K562 (cell line): ENCODE measurements at regions not wholly inside any gene's neighbourhood (a gene's known extent, or its start where the extent isn't known, plus 50 kb on each side); places are given as distances from the start of the nearest gene placed in this dataset.

Source experiments
- ATAC-seq: fragments of 200-7000 bp; cut with Tn5 transposase; 3 replicates; pipeline ENCODE4 v1.9.1; 2020; ENCODE audit warnings: moderate library complexity
- BruUV-seq: library from RNA; stranded (reverse); fragments of 400-500 nt; replicated peaks from 2 replicates; lab custom pipeline; 2021; lab: Mats Ljungman, UMichigan
- CTCF ChIA-PET: fragments of 300-600 bp; formaldehyde crosslinking; extraction: SDS; loops from one replicate; lab custom pipeline; 2021; ENCODE audit warnings: low intra/inter-chr PET ratio; lab: Yijun Ruan, JAX
- POLR2A ChIA-PET: fragments of 300-600, 350-650 bp; sonication (Branson Sonifier 250); formaldehyde crosslinking; extraction: SDS; loops from one replicate; lab custom pipeline; 2021; ENCODE audit warnings: antibody characterized with exemption, inconsistent platforms; lab: Yijun Ruan, JAX
- DNase-seq, 4 experiments: peaks; one replicate each; pipeline versions ENCODE4 v3.0.0 to v3.0.0-alpha.2; 2011 to 2018; ENCODE audit warnings: low spot score in 3 of 4, mixed read lengths in 3 of 4; ENCODE audit errors: extremely low read depth in 1 of 4
- FAIRE-seq: peaks from 2 replicates; lab custom pipeline; 2011; peaks lifted over from hg19 to GRCh38; lab: Jason Lieb, UNC
- H2AFZ ChIP-seq: 2 replicates; pipeline ENCODE4 v1.6.0; 2011; ENCODE audit warnings: low read depth, low read length, control low read depth, inconsistent platforms
- H3K27ac ChIP-seq: fragments of 200-600 bp; 3 replicates; pipeline ENCODE4 v1.8.0; 2011; ENCODE audit warnings: low read depth, mild to moderate bottlenecking, control low read depth, inconsistent platforms, low read length, moderate library complexity, mixed read lengths; ENCODE audit errors: extremely low read depth
- H3K27me3 ChIP-seq, 2 experiments: fragments of 300-600 bp in 1 of 2; 2 replicates in 1 of 2; 3 replicates in 1 of 2; pipeline versions ENCODE4 v1.6.0 to v1.8.0; 2011; ENCODE audit warnings: inconsistent platforms in 2 of 2, low read length in 2 of 2, mild to moderate bottlenecking in 1 of 2, mixed read lengths in 1 of 2, moderate library complexity in 1 of 2; ENCODE audit not compliant: control insufficient read depth in 2 of 2, insufficient read depth in 2 of 2
- H3K36me3 ChIP-seq: fragments of 300-600 bp; 3 replicates; pipeline ENCODE4 v1.8.0; 2011; ENCODE audit warnings: mild to moderate bottlenecking, low read length, inconsistent platforms; ENCODE audit not compliant: control insufficient read depth, insufficient read depth
- H3K4me1 ChIP-seq, 2 experiments: fragments of 200-600 bp in 1 of 2; replicated peaks in 1 of 2; 2 replicates in 1 of 2; 3 replicates in 1 of 2; pipeline versions ENCODE4 v1.5.1 to v1.8.0; 2011; ENCODE audit warnings: inconsistent platforms in 2 of 2, low read length in 2 of 2, mild to moderate bottlenecking in 1 of 2, mixed read lengths in 1 of 2, moderate library complexity in 1 of 2; ENCODE audit not compliant: control insufficient read depth in 2 of 2, insufficient read depth in 2 of 2
- H3K4me2 ChIP-seq: 2 replicates; pipeline ENCODE4 v1.6.1; 2011; ENCODE audit warnings: low read length, control low read depth, inconsistent platforms, mixed read lengths; ENCODE audit not compliant: insufficient read depth
- H3K4me3 ChIP-seq: fragments of 200-600 bp; sonication (generic), shearing (Covaris generic); 2 replicates; pipeline ENCODE4 v1.5.1; 2016; ENCODE audit warnings: control low read depth, inconsistent platforms
- H3K79me2 ChIP-seq: fragments of 200-600 bp; 3 replicates; pipeline ENCODE4 v1.8.0; 2011; ENCODE audit warnings: low read length, inconsistent platforms; ENCODE audit not compliant: control insufficient read depth, insufficient read depth
- H3K9ac ChIP-seq, 2 experiments: 2 replicates each; pipeline versions ENCODE4 v1.6.0 to v1.6.1; 2011; ENCODE audit warnings: low read depth in 2 of 2, low read length in 2 of 2, control low read depth in 1 of 2, inconsistent platforms in 1 of 2, mild to moderate bottlenecking in 1 of 2, mixed read lengths in 1 of 2; ENCODE audit not compliant: insufficient read depth in 1 of 2
- H3K9me1 ChIP-seq: one replicate; pipeline ENCODE4 v1.6.0; 2011; ENCODE audit warnings: inconsistent platforms, mild to moderate bottlenecking, low read length, moderate library complexity; ENCODE audit not compliant: control insufficient read depth, insufficient read depth
- H3K9me3 ChIP-seq: replicated peaks from 2 replicates; pipeline ENCODE4 v1.5.1; 2011; ENCODE audit warnings: low read depth, low read length, inconsistent platforms; ENCODE audit not compliant: control insufficient read depth, insufficient read depth
- H4K20me1 ChIP-seq: replicated peaks from 2 replicates; pipeline ENCODE4 v1.6.1; 2011; ENCODE audit warnings: low read length, inconsistent platforms, mixed read lengths; ENCODE audit not compliant: control insufficient read depth, insufficient read depth
- KLF16 ChIP-seq: IDR thresholded peaks from 2 replicates; pipeline ENCODE4 v1.6.1; 2016; ENCODE audit warnings: antibody characterized with exemption
- MCM5 ChIP-seq: fragments of 450-650 bp; IDR thresholded peaks from 2 replicates; pipeline ENCODE4 v1.6.1; 2016; ENCODE audit warnings: low read depth
- POLR2A ChIP-seq: fragments of 450-650 bp; conservative IDR thresholded peaks from 2 replicates; pipeline ENCODE4 v1.6.1; 2016
- WHSC1 ChIP-seq: IDR thresholded peaks from one replicate; pipeline ENCODE4 v1.6.1; 2012; ENCODE audit warnings: low read length, control low read depth, inconsistent platforms
- WGBS: fragments of 100-300 bp; shearing (Covaris generic); methylation state at CpG from one replicate; pipeline ENCODE4 v1.1.6; 2016; ENCODE audit warnings: low coverage, mixed read lengths; ENCODE audit not compliant: insufficient coverage; ENCODE audit errors: missing lambda C conversion rate; 5-methylcytosine and 5-hydroxymethylcytosine counted together
- in situ Hi-C: fragments of 300-500 bp; cut with MboI; formaldehyde crosslinking; loops from 4 replicates; pipeline ENCODE4 v1.15.0; 2018; ENCODE audit warnings: inconsistent platforms, mixed read lengths
- intact Hi-C: fragments of 100-400 bp; cut with micrococcal nuclease; formaldehyde crosslinking; loops from 2 replicates; pipeline ENCODE4 v1.14.2; 2022
- TF ChIP-seq, protein P1 (sequence below): fragments of 250-450 bp; sonication (Bioruptor Pico); IDR thresholded peaks from 2 replicates; pipeline ENCODE4 v1.5.0; 2021
- TF ChIP-seq, protein P2 (sequence below): sonication (generic); formaldehyde crosslinking; IDR thresholded peaks from 2 replicates; pipeline ENCODE4 v1.8.0; 2022; ENCODE audit warnings: mild to moderate bottlenecking, missing genetic modification reagents
- TF ChIP-seq, protein P3 (sequence below): fragments of 250-450 bp; sonication (Bioruptor Pico); IDR thresholded peaks from 2 replicates; pipeline ENCODE4 v1.8.0; 2022; ENCODE audit warnings: moderate library complexity, mild to moderate bottlenecking, inconsistent platforms

- Histone ChIP-seq H3K4me2 (no peak overlapping the region), H3K9me3 (no peaks in the 10 kb centered on the region), H3K36me3 (no peaks in the 10 kb centered on the region), H3K27me3 (no peaks in the 10 kb centered on the region), H3K79me2 (no peaks in the 10 kb centered on the region), H3K4me1 (no peaks in the 10 kb centered on the region), H3K9me1 (no peaks in the 10 kb centered on the region), H3K4me3 (no peak overlapping the region), H3K27ac (no peak overlapping the region)
- CTCF ChIA-PET, result no interaction called here
- BruUV-seq, result no TSS peak
- intact Hi-C loops, result no loop called here
- ATAC-seq (no peak), DNase-seq (no peak), FAIRE-seq (no peak)
- WGBS, result 0% methylated on average over 5 of the region's 5 CpGs
- TF ChIP-seq WHSC1 (no peak), KLF16 (no peak), POLR2A (no peak), MCM5 (no peak)
- TF ChIP-seq, protein P1, sequence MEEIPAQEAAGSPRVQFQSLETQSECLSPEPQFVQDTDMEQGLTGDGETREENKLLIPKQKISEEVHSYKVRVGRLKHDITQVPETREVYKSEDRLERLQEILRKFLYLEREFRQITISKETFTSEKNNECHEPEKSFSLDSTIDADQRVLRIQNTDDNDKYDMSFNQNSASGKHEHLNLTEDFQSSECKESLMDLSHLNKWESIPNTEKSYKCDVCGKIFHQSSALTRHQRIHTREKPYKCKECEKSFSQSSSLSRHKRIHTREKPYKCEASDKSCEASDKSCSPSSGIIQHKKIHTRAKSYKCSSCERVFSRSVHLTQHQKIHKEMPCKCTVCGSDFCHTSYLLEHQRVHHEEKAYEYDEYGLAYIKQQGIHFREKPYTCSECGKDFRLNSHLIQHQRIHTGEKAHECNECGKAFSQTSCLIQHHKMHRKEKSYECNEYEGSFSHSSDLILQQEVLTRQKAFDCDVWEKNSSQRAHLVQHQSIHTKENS (CRISPR knock-in tag), result no peak
- TF ChIP-seq, protein P2, sequence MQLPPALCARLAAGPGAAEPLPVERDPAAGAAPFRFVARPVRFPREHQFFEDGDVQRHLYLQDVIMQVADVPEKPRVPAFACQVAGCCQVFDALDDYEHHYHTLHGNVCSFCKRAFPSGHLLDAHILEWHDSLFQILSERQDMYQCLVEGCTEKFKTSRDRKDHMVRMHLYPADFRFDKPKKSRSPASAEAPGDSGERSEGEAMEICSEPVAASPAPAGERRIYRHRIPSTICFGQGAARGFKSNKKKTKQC, result no peak
- TF ChIP-seq, protein P3, sequence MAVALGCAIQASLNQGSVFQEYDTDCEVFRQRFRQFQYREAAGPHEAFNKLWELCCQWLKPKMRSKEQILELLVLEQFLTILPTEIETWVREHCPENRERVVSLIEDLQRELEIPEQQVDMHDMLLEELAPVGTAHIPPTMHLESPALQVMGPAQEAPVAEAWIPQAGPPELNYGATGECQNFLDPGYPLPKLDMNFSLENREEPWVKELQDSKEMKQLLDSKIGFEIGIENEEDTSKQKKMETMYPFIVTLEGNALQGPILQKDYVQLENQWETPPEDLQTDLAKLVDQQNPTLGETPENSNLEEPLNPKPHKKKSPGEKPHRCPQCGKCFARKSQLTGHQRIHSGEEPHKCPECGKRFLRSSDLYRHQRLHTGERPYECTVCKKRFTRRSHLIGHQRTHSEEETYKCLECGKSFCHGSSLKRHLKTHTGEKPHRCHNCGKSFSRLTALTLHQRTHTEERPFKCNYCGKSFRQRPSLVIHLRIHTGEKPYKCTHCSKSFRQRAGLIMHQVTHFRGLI (CRISPR knock-in tag), result no peak
- TF ChIP-seq, all 486 proteins: peak for 0
- H3K9ac ChIP-seq, result no peak overlapping the region
- no peaks in the 10 kb centered on the region for H4K20me1 ChIP-seq
- H2AFZ ChIP-seq, result no peak overlapping the region
- in situ Hi-C loops, result no loop called here
- POLR2A ChIA-PET, result no interaction called here
Observed at GRCh38 chr5:158033076-158033475, 174.1 kb upstream of the CLINT1 start.
